CD4-positive, alpha-beta T cell treated with Interleukin-6 at 100 ng/mL for 8 hours (primary cell): ENCODE measurements at regions not wholly inside any gene's neighbourhood (a gene's known extent, or its start where the extent isn't known, plus 50 kb on each side); places are given as distances from the start of the nearest gene placed in this dataset.
"Not testable (repeated sequence)": the region's sequence is repeated elsewhere in the genome, so short reads cannot be mapped to it uniquely, and the experiment has no call there.

Experiments used
- DNase-seq: peaks from one replicate; pipeline ENCODE4 v3.0.0-alpha.2; 2020; ENCODE audit warnings: mixed read lengths, low spot score

DNA sequence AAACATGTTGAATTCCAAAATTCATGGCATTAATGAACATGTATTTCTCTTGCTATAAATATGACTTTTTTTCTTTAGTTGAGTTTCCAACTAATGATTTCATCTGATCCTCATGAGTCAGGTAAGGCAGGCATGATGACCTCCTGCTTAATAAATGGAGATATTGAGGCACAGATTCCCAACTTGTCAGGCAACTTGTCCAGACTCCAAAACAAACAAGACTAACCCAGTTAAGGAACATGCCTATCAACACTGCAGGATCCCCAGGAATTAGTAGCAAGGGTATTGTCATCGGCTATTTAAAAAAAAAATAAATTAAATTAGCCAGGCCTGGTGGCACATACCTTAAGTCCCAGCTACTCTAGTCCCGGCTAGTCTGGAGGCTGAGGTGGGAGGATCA is 121.3 kb upstream of the SALL4 start:
- DNase-seq = no peak

DNA sequence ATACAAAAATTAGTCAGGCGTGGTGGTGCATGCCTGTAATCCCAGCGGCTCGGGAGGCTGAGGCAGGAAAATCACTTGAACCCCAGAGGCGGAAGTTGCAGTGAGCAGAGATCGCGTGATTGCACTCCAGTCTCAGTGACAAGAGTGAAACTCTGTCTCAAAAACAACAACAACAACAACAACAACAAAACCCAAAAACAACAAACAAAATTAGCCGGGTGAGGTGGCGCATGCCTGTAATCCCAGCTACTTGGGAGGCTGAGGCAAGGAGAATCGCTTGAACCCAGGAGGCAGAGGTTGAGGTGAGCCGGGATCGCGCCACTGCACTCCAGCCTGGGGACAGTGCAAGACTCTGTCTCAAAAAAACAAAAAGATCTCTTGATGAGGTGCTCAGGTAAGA is 120.5 kb upstream of the SALL4 start:
- not testable (repeated sequence) for DNase-seq

DNA sequence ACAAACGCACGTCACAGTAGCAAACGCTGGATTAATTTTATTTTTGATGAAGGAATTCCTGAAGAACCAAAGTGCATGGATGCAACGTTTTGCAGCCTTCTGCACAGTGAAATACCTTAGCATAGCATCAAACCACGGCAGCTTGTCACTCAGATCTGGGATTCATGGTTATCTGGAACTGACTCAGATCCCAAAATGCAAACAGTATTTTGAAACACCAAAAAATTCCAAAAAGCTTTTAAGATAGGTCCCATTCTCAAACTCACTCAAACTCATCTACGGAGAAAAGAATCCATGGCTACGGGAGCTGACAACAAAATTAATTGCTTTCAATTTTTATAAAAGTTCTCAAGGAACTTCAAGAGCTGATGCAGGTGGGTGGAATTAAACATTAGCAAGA is 116.2 kb upstream of the SALL4 start:
- no peak for DNase-seq

DNA sequence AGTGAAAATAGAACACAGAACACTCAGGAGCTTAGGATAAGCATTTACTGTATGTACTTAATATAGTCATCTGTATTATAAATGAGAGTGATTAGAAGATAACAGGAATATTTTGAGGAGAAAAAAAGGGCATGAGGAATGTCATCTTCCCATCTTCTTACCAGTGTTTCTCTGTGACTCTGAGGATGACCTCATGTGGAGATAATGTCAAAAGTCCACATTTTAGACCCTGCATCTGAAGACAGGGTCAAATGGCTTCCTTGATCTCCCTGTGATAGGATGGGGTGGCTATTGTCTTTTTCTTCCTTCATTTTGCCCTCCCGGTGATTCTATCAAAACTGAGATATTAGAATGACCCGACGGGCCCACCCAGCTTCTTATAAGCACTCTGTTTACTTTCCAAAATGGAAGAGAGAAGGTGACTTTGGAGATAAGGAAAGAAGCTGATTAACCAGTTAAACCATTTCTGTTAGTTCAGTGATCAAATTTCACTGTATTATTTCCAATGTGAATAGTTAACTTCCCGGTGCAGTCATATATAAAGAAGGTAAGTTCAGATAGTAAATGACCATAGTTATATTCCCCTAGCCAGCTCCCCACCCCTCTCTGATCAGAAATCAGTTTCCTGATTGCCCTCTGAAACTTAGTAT is 115.7 kb upstream of the SALL4 start:
- no peak for DNase-seq

DNA sequence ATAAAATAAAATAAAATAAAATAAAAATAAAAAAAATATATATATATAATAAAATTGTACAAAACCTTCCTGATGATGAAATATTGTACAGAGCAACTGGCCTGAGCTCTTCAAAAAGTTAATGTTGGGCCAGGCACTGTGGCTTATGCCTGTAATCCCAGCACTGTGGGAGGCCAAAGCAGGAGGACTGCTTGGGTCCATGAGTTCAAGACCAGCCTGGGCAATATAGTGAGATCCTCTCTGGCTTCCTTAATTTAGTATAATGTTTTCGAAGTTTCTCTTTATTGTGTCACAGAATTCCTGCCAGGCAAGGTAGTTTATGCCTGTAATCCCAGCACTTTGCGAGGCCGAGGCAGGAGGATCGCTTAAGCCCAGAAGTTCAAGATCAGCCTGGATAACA is 113.9 kb upstream of the SALL4 start:
- no peak for DNase-seq

DNA sequence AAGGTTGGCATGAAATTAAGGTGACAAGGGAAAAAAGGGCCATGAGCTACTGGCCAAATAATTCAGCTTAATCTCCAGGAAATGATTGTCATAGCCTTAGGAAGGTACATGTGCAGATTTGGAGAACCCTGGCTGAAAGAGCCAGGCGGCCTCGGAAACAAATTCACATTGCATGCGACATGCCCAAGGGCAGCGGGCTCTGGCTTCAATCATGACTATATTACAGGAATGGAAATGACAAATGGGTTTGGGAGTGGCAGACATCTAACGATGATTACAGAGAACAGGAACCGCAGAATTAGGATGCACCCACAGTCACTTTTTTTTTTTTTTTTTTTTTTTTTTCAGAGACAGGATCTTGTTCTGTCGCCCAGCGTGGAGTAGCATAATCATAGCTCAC is 112.4 kb upstream of the SALL4 start:
- DNase-seq = no peak

DNA sequence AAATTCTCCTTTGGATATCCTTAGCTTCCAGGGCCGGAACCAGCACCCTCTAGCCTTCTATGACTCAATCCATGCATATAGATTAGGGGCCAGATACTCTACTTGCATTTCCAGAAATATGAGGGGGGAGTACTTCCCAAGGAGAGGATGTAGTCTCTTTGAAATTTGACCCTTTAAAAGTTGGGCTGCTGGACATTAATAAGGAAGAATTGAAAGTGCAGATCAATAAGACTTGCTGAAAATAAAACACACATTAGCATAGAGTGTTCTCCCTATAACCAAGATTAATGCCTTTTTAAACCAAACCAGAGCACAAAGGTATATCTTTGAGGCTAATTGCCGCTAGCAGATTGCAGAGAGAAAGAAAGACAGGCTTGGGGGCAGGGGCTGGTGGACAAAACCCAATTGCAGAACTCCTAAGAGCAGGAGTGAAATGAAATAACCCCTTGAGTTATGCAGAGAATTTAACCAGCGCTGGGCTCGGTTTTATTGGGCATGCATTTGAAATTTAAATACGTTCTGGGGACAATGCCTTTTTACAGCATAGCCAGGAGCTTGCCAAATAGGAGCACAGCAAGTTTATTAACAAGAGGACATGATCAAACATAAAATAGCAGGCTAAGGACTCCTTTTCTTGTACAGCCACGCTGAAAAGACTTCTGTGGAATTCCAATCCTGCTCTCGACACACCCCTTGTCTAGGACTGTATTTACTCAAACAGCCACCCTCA is 108.2 kb upstream of the SALL4 start:
- no peak for DNase-seq

DNA sequence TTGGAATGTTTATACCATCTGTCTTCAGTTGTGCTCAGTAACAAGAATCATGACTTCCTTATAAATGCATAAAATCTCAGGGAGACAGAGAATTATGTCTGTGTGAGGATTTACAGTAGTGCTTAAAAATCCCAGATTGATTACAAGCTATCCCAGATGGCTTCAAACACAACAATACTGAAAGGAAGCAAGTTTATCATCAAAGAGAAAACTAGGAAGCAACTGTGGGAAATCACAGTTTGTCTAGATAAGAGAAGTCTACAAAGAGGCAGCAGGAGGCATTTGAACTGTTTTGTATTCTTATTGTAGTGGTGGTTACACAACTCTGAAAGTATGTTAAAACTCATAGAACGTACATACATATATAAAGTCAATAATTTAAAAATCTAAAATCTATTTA is 104.4 kb upstream of the SALL4 start:
- no peak for DNase-seq

DNA sequence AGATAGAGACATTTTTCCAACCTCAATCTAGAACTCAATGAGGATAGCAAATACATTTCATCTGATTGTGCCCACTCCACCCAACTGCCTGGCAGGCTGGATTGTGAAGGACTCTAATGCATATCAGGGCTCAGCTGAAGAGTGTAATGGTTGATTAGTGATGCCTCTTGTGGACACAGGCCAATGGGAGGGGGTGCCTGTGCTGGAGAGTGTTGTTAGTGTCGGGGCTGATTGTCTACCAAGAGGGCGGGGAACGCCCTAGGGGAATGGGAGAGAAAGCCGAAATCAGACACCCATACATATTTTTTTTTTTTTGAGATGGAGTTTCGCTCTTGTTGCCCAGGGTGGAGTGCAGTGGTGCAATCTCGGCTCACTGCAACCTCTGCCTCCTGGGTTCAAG is 103.7 kb upstream of the SALL4 start:
- no peak for DNase-seq

DNA sequence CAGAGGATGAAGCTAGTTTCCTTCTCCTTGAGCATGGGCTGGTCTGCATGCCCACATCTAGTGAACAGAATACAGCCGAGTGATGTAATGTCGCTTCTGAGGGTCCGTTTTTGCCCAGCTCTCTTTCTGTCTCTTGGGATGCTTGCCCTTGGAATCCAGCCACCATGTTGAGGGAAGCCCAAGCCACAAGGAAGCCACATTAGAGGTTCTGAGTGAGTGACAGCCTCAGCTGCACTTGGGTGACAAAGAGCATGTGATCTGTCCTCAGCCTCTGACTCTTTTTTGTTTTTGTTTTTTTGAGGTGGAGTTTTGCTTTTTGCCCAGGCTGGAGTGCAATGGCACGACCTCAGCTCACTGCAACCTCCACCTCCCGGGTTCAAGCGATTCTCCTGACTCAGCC is 100.6 kb upstream of the SALL4 start:
- no peak for DNase-seq

DNA sequence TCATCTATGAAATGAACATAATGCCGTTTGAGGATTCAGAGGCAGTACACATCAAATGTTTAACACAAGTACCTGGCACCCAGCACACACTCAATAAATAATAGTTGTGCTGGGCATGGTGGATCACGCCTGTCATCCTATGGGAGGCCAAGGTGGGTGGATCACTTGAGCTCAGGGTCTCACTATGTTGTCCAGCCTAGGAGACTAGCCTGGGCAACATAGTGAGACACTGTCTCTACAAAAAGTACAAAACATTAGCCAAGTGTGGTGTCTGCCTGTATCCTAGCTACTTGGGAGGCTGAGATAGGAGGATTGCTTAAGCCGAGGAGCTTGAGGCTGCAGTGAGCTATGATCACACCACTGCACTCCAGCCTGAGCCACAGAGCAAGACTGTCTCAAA is 98.1 kb upstream of the SALL4 start:
- no peak for DNase-seq

DNA sequence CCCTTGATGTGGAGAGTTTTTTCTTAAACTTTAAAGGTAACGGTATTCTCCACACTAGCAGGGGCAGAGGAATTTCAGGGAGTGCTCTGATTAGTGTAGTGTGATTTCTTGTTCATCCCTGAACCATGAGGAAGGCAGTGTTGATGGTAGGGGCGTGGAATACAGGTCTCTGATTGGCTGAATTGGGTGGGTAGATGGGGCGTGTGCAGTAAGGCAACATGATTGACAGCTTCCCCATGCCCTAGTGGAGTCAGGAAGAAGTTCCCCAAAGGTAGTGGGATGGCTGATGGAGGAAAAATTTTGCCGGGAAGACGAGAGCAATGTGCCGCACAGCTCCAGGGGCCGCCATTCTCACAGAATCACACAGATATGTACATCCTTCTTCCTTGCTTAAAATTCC is 97.4 kb upstream of the SALL4 start:
- DNase-seq = no peak

DNA sequence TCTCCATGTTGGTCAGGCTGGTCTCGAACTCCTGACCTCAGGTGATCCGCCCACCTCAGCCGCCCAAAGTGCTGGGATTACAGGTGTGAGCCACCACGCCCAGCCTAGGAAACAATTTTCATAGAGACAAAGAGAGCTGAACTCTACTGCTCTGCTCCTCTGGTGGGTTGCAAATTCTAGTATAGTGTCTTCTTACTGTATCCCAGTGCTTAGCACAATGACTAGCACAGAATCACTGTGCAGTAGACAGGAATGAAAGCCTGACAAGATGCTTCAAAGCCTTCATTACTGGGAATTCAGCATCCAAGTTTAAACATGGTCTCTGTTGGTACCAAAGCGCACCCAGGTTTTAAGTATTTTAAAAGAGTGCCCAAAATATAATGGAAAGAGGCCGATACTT is 96.5 kb upstream of the SALL4 start:
- no peak for DNase-seq

DNA sequence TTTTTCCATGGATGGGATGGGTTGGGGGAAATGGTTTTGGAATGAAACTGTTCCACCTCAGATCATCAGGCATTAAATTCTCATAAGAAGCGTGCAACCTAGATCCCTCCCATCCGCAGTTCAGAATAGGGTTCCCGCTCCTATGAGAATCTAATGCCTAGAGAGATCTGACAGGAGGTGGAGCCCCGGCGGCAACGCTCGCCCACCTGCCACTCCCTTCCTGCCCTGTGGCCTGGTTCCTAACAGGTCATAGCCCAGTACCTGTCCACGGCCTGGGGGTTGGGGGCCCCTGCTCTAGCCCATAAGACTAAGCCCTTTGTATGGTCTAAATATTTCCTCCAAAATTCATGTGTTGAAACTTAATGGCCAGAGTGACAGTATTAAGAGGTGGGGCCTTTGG is 92.3 kb upstream of the SALL4 start:
- no peak for DNase-seq

DNA sequence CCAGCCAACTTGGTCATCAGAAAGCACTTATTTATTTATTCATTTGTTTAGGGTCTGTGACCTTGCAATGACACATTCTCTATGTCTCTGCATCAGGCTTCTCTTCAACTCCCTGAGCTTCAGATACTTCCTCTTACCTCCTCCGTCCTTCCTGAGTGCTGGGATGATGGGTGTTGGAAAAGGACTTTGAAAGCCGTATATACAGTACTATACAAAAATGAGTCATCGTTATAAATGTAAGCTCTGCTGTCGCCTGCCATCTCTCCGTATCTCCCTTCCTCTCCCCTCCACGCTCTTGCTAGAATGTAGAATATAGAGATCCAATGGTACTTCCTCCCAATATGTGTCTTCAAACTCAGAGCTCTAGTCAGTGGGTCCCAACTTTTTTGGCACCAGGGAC is 91.9 kb upstream of the SALL4 start:
- DNase-seq = no peak

DNA sequence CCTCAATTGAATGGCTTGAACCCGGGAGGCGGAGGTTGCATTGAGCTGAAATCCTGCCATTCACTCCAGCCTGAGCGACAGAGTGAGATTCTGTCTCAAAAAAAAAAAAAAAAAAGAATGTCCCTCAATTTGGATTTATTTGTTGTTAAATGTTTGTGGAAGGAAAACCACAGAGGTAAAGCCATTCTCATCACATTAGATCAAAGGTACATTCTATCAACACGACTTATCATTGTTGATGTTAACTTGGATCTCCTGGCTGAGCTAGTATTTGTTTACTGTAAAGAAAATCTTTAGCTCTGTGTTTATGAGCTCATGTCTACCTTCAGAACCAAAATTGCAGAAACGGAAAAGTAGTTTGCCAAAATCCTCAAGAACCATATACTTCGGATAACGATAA is 91.4 kb upstream of the SALL4 start:
- no peak for DNase-seq

DNA sequence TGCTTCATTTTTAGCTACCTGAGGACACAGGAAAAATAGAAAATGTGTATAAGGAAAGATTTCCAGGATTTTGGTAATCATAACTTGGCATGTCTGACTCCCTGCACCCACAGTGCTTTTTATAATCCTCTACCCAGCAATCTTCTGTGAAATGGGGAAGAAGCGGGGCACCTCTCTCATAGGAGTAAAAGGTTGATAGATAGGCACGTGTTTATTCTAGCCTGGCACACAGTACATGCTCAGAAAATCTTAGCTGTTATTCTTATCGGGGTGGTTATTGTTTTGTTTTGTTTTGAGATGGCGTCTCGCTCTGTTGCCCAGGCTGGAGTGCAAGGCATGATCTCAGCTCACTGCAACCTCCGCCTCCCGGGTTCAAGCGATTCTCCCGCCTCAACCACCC is 87.7 kb upstream of the SALL4 start:
- no peak for DNase-seq

DNA sequence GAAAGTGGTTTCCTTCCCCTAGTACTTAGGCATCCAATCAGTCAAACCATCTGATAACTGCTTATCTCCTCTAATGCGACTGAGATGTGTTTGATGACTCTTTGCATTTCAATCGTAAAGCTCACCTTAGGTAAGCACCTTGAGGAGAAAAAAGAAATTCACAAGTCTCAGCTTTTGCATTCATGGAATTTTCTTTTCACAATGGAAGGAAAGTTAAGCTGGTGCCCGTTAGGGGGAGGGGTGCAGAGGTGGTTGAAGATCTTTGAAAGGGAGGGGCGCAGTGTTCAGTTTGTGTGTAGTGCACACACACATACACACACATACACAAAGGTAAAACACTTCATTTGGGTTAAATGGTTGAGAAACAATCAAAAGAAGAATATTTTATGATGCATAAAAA is 87.1 kb upstream of the SALL4 start:
- no peak for DNase-seq

DNA sequence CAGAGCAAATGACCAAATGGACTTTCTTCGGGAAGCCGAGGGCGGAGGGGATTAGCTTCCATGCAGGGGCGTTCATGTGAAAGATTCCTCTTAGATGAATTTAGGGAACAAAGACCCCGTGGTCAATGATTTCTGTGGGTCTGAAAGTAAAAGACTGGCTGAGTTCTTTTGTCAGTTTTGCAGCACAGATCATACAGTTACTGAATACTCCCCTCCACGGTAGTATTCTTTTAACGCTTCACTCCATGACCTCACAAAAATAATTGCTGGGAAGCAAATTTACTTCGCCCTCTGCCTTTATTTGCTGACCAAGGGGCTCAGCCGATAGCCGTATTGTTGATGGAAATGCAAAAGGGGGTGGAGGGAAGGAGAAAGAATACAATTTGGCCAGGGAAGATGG is 86.0 kb upstream of the SALL4 start:
- DNase-seq = no peak

DNA sequence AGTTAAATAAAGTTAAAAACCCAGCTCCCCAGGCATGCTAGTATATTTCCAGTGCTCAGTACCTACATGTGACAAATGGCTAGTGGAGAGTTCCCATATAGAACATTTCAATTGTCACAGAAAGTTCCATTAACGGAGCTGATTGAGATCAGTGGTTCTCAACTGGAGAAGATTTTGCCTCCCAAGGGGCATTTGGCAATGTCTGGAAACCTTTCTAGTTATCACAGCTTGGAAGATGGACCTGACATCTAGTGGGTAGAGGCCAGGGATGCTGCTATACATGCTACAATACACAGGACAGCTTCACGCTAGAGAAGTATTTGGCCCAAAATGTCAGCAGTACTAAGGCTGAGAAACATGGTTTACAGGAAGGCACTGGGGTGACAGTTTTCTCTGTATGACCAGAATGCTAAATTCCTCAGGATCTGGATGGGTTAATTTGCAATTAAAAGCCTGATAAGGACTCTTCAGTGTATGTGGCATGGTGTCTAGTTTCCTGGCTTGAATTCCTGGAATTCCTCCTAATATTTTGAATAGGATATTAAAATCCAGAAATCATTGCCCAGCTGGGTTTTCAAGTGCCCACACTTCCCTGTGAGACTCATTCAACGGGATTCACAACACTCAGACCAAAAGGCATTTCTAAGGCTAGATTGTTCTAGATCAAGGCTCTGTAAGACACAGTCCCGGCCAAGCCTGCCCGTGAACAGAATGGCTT is 84.7 kb upstream of the SALL4 start:
- no peak for DNase-seq

DNA sequence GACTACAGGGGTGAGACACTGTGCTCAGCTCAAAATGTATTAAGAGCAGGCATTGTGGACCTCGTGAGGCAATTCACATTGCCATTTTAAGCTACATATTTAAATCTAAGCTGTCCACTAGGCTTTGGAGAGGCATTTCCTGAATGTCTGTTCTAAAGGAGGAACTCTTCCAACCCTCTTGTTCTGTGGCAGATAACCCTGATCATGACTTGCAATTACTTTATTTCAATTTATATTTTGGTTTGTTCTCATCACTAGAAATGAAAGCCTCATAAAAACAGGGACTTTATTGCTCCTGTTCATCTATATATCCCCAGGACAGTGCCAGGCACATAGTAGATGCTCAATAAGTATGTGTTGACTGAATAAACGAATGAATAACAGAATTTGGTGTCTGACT is 84.0 kb upstream of the SALL4 start:
- DNase-seq = no peak

DNA sequence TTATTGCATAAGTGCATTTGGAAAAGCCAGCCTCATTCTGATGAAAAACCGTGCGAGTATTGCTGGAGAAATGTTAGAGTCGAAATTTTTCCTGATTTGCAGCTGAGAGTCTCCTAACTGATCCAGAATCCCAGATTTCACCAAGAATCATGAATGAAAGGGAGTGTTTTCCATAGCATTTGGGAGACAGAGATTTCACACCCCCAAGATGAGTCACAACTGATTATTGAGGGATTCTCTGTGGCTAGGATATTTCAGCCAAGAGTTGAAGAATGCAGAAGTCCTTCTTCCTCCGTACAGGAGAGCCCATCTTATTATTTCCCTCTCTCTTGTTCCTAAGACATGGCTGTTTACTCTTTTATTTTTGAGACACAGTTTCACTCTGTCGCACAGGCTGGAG is 82.2 kb upstream of the SALL4 start:
- DNase-seq = no peak

DNA sequence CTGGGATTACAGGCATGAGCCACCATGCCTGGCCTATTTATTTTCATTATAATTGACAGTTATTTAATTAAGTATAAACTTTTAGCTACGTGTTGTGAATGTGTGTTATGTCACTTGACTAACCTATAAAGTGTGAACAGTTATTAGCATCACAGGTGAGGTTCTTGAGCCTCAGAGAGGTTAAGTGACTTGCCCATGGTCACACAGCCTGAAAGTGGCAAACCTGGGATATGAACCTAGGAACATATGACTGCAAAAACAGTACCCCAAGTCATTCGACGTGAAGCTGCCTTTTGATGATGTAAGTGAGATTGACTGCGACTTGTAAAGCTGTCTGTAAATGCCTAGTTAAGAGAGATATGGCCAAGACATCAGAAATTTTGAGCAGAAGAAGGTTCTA is 77.9 kb upstream of the SALL4 start:
- no peak for DNase-seq
